NT2/D1 (cell line): ENCODE measurements at regions not wholly inside any gene's neighbourhood (a gene's known extent, or its start where the extent isn't known, plus 50 kb on each side); places are given as distances from the start of the nearest gene placed in this dataset.

ENCODE experiments used
- DNase-seq: peaks from one replicate; pipeline ENCODE4 v3.0.0-alpha.2; 2011; ENCODE audit warnings: low read depth, low spot score
- H3K27me3 ChIP-seq: 2 replicates; pipeline ENCODE4 v1.6.0; 2011; ENCODE audit warnings: mild to moderate bottlenecking; ENCODE audit not compliant: insufficient read length, insufficient read depth
- H3K36me3 ChIP-seq: 2 replicates; pipeline ENCODE4 v1.6.1; 2011; ENCODE audit warnings: mild to moderate bottlenecking, low read length, mixed read lengths; ENCODE audit not compliant: insufficient read depth, insufficient read length
- H3K4me1 ChIP-seq: 2 replicates; pipeline ENCODE4 v1.5.1; 2011; ENCODE audit not compliant: insufficient read depth, insufficient read length
- H3K4me3 ChIP-seq: 2 replicates; pipeline ENCODE4 v1.5.1; 2011; ENCODE audit warnings: low read depth; ENCODE audit not compliant: insufficient read length
- H3K9ac ChIP-seq: 2 replicates; pipeline ENCODE4 v1.6.0; 2011; ENCODE audit warnings: low read depth; ENCODE audit not compliant: insufficient read length
- H3K9me3 ChIP-seq: 2 replicates; pipeline ENCODE4 v1.5.1; 2011; ENCODE audit warnings: mild to moderate bottlenecking, low read length; ENCODE audit not compliant: insufficient read depth
- SUZ12 ChIP-seq: IDR thresholded peaks from 2 replicates; pipeline ENCODE4 v1.6.1; 2011; ENCODE audit not compliant: insufficient read length, insufficient read depth; ENCODE audit errors: extremely low read depth
- YY1 ChIP-seq: IDR thresholded peaks from 2 replicates; pipeline ENCODE4 v1.6.1; 2011; ENCODE audit not compliant: insufficient read length, insufficient read depth
- ZNF274 ChIP-seq: IDR thresholded peaks from 2 replicates; pipeline ENCODE4 v1.6.1; 2011; ENCODE audit warnings: mild to moderate bottlenecking, low read depth, low read length

DNA sequence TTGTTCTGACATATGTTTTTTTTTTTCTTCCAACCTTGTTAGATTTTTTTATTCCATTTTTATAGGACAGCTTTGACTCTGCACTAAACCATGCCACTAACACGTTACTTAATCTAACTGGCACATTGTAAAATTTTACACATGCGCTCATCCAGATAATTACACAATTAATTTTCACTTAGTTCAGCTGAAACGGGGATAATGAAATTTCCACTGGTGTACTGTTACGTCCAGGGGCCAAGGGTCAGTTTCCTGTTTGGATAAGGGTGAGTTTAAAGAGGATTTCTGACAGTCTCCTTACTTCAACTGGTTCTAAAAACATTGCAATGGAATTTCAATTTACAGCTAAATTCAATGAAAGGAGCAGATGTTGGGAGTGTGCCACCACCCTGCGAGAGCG is 221.8 kb upstream of the CEP162 start:
- H3K4me3 ChIP-seq, result no peak overlapping the region
- TF ChIP-seq ZNF274 (no peak), YY1 (no peak), SUZ12 (no peak)
- H3K9ac ChIP-seq, result no peak overlapping the region
- DNase-seq, result no peak
- no peaks in the 10 kb centered on the region for H3K9me3 ChIP-seq
- H3K4me1 ChIP-seq, result no peaks in the 10 kb centered on the region
- no peaks in the 10 kb centered on the region for H3K36me3 ChIP-seq
- H3K27me3 ChIP-seq, result no peaks in the 10 kb centered on the region

DNA sequence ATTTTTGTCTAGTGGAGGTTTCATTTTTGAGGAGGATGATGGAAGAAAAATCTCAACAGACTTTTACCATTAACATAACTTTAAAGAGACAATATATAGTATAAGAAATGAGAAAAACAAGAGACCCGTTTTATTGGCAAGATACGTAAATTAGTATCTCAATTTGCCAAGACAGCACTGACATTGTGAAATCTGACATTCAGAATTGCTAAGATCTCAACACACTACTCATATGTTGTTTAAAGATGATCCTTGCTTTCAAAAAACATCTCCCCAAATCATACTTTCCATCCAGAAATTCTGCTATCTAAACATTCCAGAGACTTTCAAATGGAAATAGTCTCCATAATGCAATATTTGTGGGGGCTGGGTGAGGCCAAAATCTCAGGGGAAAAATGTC is 220.9 kb upstream of the CEP162 start:
- no peaks in the 10 kb centered on the region for H3K27me3 ChIP-seq
- TF ChIP-seq SUZ12 (no peak), ZNF274 (no peak), YY1 (no peak)
- no peaks in the 10 kb centered on the region for H3K4me1 ChIP-seq
- DNase-seq, result no peak
- no peaks in the 10 kb centered on the region for H3K36me3 ChIP-seq
- H3K4me3 ChIP-seq, result no peak overlapping the region
- H3K9ac ChIP-seq, result no peak overlapping the region
- H3K9me3 ChIP-seq, result no peaks in the 10 kb centered on the region

DNA sequence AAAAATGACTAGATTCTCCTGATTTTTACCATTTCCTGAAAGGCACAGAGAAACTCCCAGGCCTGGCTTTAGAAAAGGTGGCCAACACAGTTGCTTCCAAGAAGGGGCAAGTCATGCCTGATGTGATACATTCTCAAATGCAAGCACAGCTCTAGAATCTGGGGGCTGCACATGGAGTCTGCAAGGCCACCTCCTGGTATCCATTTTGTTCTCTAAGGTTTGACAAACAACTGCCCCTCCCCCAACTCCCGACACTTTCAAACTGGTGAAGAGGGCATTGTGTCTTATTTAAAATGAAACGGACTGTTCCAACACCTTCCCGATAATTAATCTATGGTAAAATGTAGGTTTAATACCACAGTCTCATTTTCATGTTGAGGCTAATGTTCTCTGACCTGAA is 220.2 kb upstream of the CEP162 start:
- no peak for DNase-seq
- Histone ChIP-seq H3K36me3 (no peaks in the 10 kb centered on the region), H3K4me3 (no peak overlapping the region), H3K4me1 (no peaks in the 10 kb centered on the region), H3K27me3 (no peaks in the 10 kb centered on the region), H3K9me3 (no peaks in the 10 kb centered on the region), H3K9ac (no peak overlapping the region)
- TF ChIP-seq YY1, result no peak
- no peak for TF ChIP-seq SUZ12
- TF ChIP-seq ZNF274, result no peak

GRCh38 chr6:84445068-84445467 is 217.6 kb upstream of the CEP162 start:
- Histone ChIP-seq H3K27me3 (no peaks in the 10 kb centered on the region), H3K4me1 (no peaks in the 10 kb centered on the region), H3K9me3 (no peaks in the 10 kb centered on the region), H3K4me3 (no peak overlapping the region), H3K36me3 (no peaks in the 10 kb centered on the region), H3K9ac (no peak overlapping the region)
- TF ChIP-seq YY1, result no peak
- no peak for TF ChIP-seq SUZ12
- TF ChIP-seq ZNF274, result no peak
- no peak for DNase-seq

DNA sequence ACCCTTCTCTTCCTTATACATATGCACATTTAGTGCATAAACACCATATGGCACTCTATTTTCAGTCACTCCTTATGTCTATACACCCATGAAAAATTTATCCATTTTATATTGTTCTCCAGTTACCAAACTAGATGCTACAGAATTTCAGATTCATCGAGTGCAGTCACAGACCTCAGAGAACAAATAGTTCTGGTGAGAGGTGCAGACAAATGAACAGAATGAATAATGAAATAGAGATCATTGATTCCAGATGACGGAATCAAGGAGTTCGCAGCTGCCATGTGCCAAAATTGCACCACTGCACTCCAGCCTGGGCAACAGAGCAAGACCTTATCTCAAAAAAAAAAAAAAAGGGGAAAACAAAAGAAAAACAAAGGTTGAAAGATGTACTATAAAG is 214.8 kb upstream of the CEP162 start:
- Histone ChIP-seq H3K4me3 (no peak overlapping the region), H3K27me3 (no peaks in the 10 kb centered on the region), H3K4me1 (no peaks in the 10 kb centered on the region), H3K36me3 (no peaks in the 10 kb centered on the region), H3K9me3 (no peaks in the 10 kb centered on the region), H3K9ac (no peak overlapping the region)
- DNase-seq, result no peak
- no peak for TF ChIP-seq YY1
- TF ChIP-seq SUZ12, result no peak
- no peak for TF ChIP-seq ZNF274

DNA sequence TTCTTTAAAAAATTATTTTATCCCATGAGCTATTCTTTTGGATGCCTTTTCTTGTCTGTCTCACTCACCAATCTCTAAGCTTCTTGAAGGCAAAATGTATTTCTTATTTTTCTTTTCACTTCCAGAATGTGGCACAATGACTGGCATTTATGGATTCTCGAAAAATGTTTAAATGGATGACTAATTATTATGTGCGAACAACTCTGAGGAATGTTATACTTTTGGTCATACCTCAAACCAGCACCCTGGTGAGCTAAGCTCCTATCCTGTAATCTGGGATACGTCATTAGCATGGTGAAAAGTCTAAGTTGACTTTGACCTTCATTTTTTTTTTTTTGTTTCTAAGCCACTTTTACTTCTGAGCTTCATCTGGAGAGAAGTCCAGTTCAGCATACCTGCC is 214.0 kb upstream of the CEP162 start:
- no peak overlapping the region for H3K4me3 ChIP-seq
- no peak for TF ChIP-seq SUZ12
- TF ChIP-seq ZNF274, result no peak
- no peak for TF ChIP-seq YY1

GRCh38 chr6:84434550-84434949 is 207.1 kb upstream of the CEP162 start:
- H3K4me3 ChIP-seq, result no peak overlapping the region
- H3K4me1 ChIP-seq, result no peaks in the 10 kb centered on the region
- no peaks in the 10 kb centered on the region for H3K36me3 ChIP-seq
- H3K9ac ChIP-seq, result no peak overlapping the region
- H3K27me3 ChIP-seq, result no peaks in the 10 kb centered on the region
- TF ChIP-seq SUZ12, result no peak
- no peak for TF ChIP-seq ZNF274
- TF ChIP-seq YY1, result no peak
- H3K9me3 ChIP-seq, result no peaks in the 10 kb centered on the region
- no peak for DNase-seq

More for the DNA sequence above, 214.0 kb upstream of the CEP162 start:
- Histone ChIP-seq H3K9ac (no peak overlapping the region), H3K4me1 (no peaks in the 10 kb centered on the region), H3K27me3 (no peaks in the 10 kb centered on the region), H3K9me3 (no peaks in the 10 kb centered on the region), H3K36me3 (no peaks in the 10 kb centered on the region)
- no peak for DNase-seq

DNA sequence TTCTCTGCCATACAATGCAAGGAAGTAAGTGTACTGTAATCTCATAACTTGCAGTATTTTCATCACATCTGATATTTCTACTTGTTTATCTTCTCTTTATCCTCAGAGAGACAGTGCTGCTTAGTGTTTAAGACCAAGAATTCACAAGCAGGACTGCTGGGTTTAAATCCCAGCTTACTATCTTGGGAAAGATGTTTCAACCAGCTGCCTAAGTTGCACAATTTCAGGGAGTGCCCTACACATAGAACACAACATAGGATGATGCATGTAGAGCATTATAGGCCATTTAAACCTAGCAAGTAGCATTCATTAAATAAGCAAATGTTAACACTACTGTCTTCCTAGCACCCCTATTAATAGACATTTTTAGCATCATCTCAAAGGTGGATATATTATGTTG is 205.2 kb upstream of the CEP162 start:
- no peak for DNase-seq
- Histone ChIP-seq H3K27me3 (no peaks in the 10 kb centered on the region), H3K9ac (no peak overlapping the region), H3K36me3 (no peaks in the 10 kb centered on the region), H3K4me1 (no peaks in the 10 kb centered on the region), H3K9me3 (no peaks in the 10 kb centered on the region), H3K4me3 (no peak overlapping the region)
- no peak for TF ChIP-seq YY1
- TF ChIP-seq SUZ12, result no peak
- TF ChIP-seq ZNF274, result no peak
